ENCODE measurements at regions not wholly inside any gene's neighbourhood (a gene's known extent, or its start where the extent isn't known, plus 50 kb on each side); places are given as distances from the start of the nearest gene placed in this dataset.

DNA sequence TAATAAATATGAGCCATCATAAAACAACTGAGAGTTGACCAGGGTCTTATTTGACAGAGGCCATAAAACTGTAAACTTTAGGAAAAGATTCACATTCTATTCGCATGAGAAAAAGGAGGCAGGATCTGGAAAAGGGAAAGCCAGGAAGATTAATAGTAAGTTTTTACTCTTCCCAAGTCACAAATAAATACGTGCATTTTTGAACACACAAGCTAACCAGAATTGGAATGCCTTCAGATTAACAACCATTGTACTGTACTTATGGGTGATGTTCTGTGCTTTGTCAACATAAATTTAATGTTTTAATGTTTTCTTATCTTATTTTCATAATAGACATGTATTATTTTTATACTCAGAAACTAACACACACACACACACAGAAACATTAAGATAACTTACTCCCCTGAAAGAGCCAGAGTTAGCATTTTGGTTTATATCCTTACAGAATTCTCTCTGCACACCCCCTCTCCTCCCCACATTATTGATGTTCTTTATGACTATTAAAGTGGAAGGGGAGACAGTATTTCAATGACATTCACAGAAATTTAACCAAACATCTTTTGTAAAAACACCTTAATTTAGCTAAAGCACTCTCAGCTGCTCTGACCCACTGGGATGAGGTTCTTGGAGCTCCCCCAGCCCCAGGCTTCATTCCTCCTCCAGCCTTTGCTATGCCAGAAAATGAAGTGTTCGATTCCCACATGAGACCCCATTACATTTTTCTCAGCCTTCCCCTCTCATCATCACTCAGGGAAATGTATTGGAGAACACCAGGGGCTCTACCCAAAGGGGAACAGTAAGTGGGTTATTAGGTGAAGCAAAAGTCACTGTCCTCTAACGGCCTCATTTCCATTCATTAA is 155.5 kb downstream of the ESM1 start:
- no peaks in the 10 kb centered on the region for H3K9me3 Mint-ChIP-seq
- ChIA-PET CTCF (interaction anchor here (1.4 to 2.9 kb wide), 3 partner anchors 9 to 312 kb away, joined by 3 to 14 read pairs (median 10); partner anchors contain the start of gene SNX18), POLR2A (no interaction called here)
- intact Hi-C loops (cut with micrococcal nuclease), result no loop called here
- H3K27ac Mint-ChIP-seq, result no peak overlapping the region
- TF ChIP-seq CTCF (IDR thresholded peaks at IDR 0.05), result no peak
- H3K4me1 Mint-ChIP-seq (ENCODE audit: low read depth), result peaks cover 4% of the 10 kb centered on the region
- ATAC-seq, result no peak
- no peak overlapping the region for H3K4me3 Mint-ChIP-seq
- no peak for DNase-seq
- H3K36me3 Mint-ChIP-seq (ENCODE audit: low read depth), result no peaks in the 10 kb centered on the region
- H3K27me3 Mint-ChIP-seq, result no peaks in the 10 kb centered on the region

DNA sequence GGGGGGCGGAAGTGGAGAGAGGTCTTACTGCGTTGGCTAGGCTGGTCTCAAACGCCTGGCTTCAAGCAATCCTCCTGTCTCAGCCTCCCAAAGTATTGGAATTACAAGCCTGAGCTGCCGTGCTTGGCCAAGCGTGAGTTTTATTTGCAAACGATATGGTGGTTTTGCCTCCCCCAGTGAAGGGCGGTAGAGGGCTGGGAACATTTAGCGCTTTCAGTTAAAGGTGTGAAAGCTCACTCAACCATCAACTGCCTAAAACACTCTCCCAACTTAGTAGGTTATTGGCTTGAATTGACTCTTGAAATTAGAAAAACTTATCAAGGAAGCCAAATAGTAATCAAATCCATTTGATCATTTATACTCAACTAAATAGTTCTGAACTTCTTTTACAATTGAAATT is 156.3 kb downstream of the ESM1 start:
- H3K27me3 Mint-ChIP-seq, result no peaks in the 10 kb centered on the region
- CTCF ChIA-PET, result interaction anchor here (0.7 to 2.9 kb wide), 5 partner anchors 9 to 311 kb away, joined by 3 to 14 read pairs (median 3); partner anchors contain the start of gene SNX18

GRCh38 chr5:54828151-54828550 is 157.2 kb downstream of the ESM1 start:
- no peak for TF ChIP-seq CTCF (IDR thresholded peaks at IDR 0.05)
- ChIA-PET POLR2A (no interaction called here), CTCF (interaction anchor here (0.7 to 2.9 kb wide), 6 partner anchors 8 to 310 kb away, joined by 3 to 14 read pairs (median 3); partner anchors contain the start of gene SNX18)
- intact Hi-C loops (cut with micrococcal nuclease), result no loop called here
- Mint-ChIP-seq H3K9me3 (no peaks in the 10 kb centered on the region), H3K27ac (no peak overlapping the region), H3K4me3 (no peak overlapping the region), H3K4me1 (ENCODE audit: low read depth) (peaks cover 4% of the 10 kb centered on the region), H3K27me3 (no peaks in the 10 kb centered on the region), H3K36me3 (ENCODE audit: low read depth) (no peaks in the 10 kb centered on the region)
- ATAC-seq (no peak), DNase-seq (no peak)

More for the DNA sequence above, 156.3 kb downstream of the ESM1 start:
- Mint-ChIP-seq H3K9me3 (no peaks in the 10 kb centered on the region), H3K4me3 (no peak overlapping the region), H3K4me1 (ENCODE audit: low read depth) (peaks cover 4% of the 10 kb centered on the region), H3K27ac (no peak overlapping the region), H3K36me3 (ENCODE audit: low read depth) (no peaks in the 10 kb centered on the region)
- no peak for DNase-seq
- intact Hi-C loops (cut with micrococcal nuclease), result no loop called here
- ATAC-seq, result no peak
- POLR2A ChIA-PET, result no interaction called here
- TF ChIP-seq CTCF (IDR thresholded peaks at IDR 0.05), result no peak

DNA sequence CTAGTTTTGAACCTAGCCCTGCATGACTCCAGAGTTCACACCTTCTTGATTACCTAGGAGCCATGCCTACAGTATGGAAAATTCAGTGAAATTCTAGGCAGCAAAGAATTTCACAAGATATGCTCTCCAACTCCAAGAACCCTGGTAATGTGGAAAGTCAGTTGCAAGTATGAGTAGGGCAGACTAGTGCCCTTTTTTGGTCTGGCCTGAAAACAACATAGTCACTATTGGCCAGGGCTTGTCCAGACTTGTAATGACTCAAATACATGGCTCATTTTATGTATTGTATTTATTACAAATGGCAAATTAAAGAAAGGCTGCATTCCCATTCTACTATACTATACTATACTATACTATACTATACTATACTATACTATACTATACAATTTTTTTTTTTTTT is 160.4 kb downstream of the ESM1 start:
- ATAC-seq, result no peak
- no peak for TF ChIP-seq CTCF (IDR thresholded peaks at IDR 0.05)
- H3K27ac Mint-ChIP-seq, result no peak overlapping the region
- no peaks in the 10 kb centered on the region for H3K9me3 Mint-ChIP-seq
- H3K36me3 Mint-ChIP-seq (ENCODE audit: low read depth), result no peaks in the 10 kb centered on the region
- ChIA-PET CTCF (interaction anchor here (1.3 kb wide), 1 partner anchor 308 kb away, joined by 3 read pairs; the partner anchor contains the start of gene SNX18), POLR2A (no interaction called here)
- H3K27me3 Mint-ChIP-seq, result no peaks in the 10 kb centered on the region
- no peaks in the 10 kb centered on the region for H3K4me1 Mint-ChIP-seq (ENCODE audit: low read depth)
- DNase-seq, result no peak
- H3K4me3 Mint-ChIP-seq, result no peak overlapping the region
- intact Hi-C loops (cut with micrococcal nuclease), result no loop called here

DNA sequence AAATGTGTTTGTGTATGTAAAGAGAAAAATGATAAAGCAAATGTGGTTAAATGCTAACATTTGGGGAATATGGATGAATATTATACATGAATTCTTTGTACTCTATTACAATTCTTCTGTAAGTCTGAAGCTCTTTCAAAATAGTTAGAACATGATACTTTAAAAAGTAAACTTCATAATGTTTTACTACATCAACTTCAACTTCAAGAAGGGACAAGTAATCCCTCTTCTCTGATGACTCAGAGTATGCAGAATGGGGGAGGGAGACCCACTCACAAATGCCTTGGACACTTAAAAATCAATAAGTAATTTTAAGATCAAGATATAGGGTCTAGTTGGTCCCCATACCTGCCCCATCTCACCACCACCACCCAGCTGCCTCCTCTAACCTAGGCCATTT is 162.4 kb downstream of the ESM1 start:
- Mint-ChIP-seq H3K36me3 (ENCODE audit: low read depth) (no peaks in the 10 kb centered on the region), H3K4me3 (no peak overlapping the region), H3K27ac (no peak overlapping the region), H3K27me3 (no peaks in the 10 kb centered on the region), H3K9me3 (no peaks in the 10 kb centered on the region), H3K4me1 (ENCODE audit: low read depth) (no peaks in the 10 kb centered on the region)
- intact Hi-C loops (cut with micrococcal nuclease), result no loop called here
- ATAC-seq (no peak), DNase-seq (no peak)
- TF ChIP-seq CTCF (IDR thresholded peaks at IDR 0.05), result no peak
- CTCF ChIA-PET, result no interaction called here
- POLR2A ChIA-PET, result no interaction called here

All from activated CD8-positive, alpha-beta T cell treated with anti-CD3 and anti-CD28 coated beads for 36 hours (primary cell).